ENCODE measurements at regions not wholly inside any gene's neighbourhood (a gene's known extent, or its start where the extent isn't known, plus 50 kb on each side); places are given as distances from the start of the nearest gene placed in this dataset.
A peak's percentile ranks its signal among the peaks of the same experiment; 100 is the strongest.

GRCh38 chr10:84845628-84846261 lies 517.4 kb downstream of the CCSER2 start:
- Histone ChIP-seq H2AK5ac (ENCODE audit: insufficient read length, low read length) (no peak overlapping the region), H2BK20ac (ENCODE audit: low read depth, low read length, poor library complexity, severe bottlenecking) (no peak overlapping the region), H2BK12ac (ENCODE audit: insufficient read length, low read depth, low read length) (no peak overlapping the region), H3K23ac (ENCODE audit: insufficient read length, low read depth, low read length) (no peak overlapping the region), H3K14ac (ENCODE audit: insufficient read depth, low read length) (no peak overlapping the region), H4K91ac (ENCODE audit: insufficient read length, low read depth, low read length) (no peak overlapping the region), H3K23me2 (ENCODE audit: insufficient read length, low read depth, low read length, poor library complexity, severe bottlenecking) (no peaks in the 10 kb centered on the region), H3K4me1 (ENCODE audit: insufficient read depth, low read length) (no peaks in the 10 kb centered on the region), H2BK15ac (ENCODE audit: low read depth, low read length) (no peak overlapping the region), H3K56ac (ENCODE audit: insufficient read length, low read depth, low read length) (no peak overlapping the region), H3K79me2 (ENCODE audit: insufficient read depth, low read length) (no peaks in the 10 kb centered on the region), H3K27me3 (ENCODE audit: insufficient read depth, low read length) (no peaks in the 10 kb centered on the region), H3K9ac (ENCODE audit: extremely low read depth, insufficient read length, low read length) (no peak overlapping the region), H3K27ac (ENCODE audit: insufficient read length, low read depth, low read length) (no peak overlapping the region), H2AFZ (ENCODE audit: low read length) (no peak overlapping the region), H3K9me3 (ENCODE audit: control insufficient read depth, low read depth, low read length) (no peaks in the 10 kb centered on the region), H2BK120ac (ENCODE audit: low read depth, low read length, poor library complexity, severe bottlenecking) (no peak overlapping the region), H3K4me2 (ENCODE audit: insufficient read depth, insufficient read length, low read length) (no peak overlapping the region), H3T11ph (ENCODE audit: low read length) (no peak overlapping the region), H2BK5ac (ENCODE audit: insufficient read length, low read length) (no peak overlapping the region), H4K5ac (ENCODE audit: insufficient read length, low read depth, low read length) (no peak overlapping the region), H3K18ac (ENCODE audit: insufficient read length, low read depth, low read length) (no peak overlapping the region), H4K20me1 (ENCODE audit: control insufficient read depth, insufficient read depth, insufficient read length) (no peaks in the 10 kb centered on the region), H3K4ac (ENCODE audit: low read depth, low read length) (no peak overlapping the region), H3K79me1 (ENCODE audit: insufficient read depth, low read depth, low read length, poor library complexity, severe bottlenecking) (no peaks in the 10 kb centered on the region), H4K8ac (replicated peaks; ENCODE audit: insufficient read length, low read depth, low read length) (no peak overlapping the region)
- no peaks in the 10 kb centered on the region for H3K36me3 Mint-ChIP-seq (ENCODE audit: insufficient read depth in 1 of 3, low read depth in 3 of 3)
- H3K4me1 Mint-ChIP-seq, result peaks cover 7 to 14% of the 10 kb centered on the region in 2 experiments; a peak in 3 of 4 replicates
- H3K4me3 Mint-ChIP-seq, result no peak overlapping the region
- no peaks in the 10 kb centered on the region for H3K27me3 Mint-ChIP-seq (ENCODE audit: low read depth)
- no CpG with 5 or more reads among the region's 2 CpGs for WGBS (ENCODE audit: extremely low coverage, insufficient read length, low lambda C conversion rate)
- peak; percentile 56 for TF ChIP-seq CTCF (conservative IDR thresholded peaks at IDR 0.05)
- peak; percentile 36 for DNase-seq
- no peak overlapping the region for H3K27ac Mint-ChIP-seq
- no peaks in the 10 kb centered on the region for H3K9me3 Mint-ChIP-seq

Data from H9 (cell line).